ENCODE measurements at regions not wholly inside any gene's neighbourhood (a gene's known extent, or its start where the extent isn't known, plus 50 kb on each side); places are given as distances from the start of the nearest gene placed in this dataset.

DNA sequence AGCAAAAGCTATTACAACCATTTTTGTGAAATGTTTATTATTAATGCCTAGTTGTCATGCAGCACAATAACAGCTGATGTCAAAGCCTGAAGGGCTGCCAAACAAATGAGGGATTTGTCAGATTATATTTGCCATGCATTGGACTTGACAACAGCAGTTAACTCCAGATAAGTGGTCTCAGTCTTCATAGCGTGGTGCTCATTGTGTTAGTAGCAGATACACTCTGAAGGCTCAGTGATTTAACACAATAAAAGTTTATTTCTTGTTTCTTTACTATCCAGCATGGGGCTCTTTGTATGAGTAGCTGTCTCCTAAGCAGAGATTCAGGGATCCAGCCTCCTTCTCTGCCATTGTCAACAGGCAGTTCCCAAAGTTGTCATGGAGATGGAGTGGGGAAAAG, 76.0 kb upstream of the PTGFRN start:
- no peak for TF ChIP-seq YY1 (IDR thresholded peaks at IDR 0.05; ENCODE audit: insufficient read depth, insufficient read length)
- no peak for TF ChIP-seq SUZ12 (IDR thresholded peaks at IDR 0.05; ENCODE audit: extremely low read depth, insufficient read depth, insufficient read length)
- no peak for TF ChIP-seq ZNF274 (IDR thresholded peaks at IDR 0.05; ENCODE audit: low read depth, low read length)
